CD4-positive, alpha-beta T cell (primary cell): ENCODE measurements at regions not wholly inside any gene's neighbourhood (a gene's known extent, or its start where the extent isn't known, plus 50 kb on each side); places are given as distances from the start of the nearest gene placed in this dataset.

ENCODE experiments used
- ATAC-seq: fragments of 200-7000 bp; cut with Tn5 transposase; one replicate; pipeline ENCODE4 v1.10.0; 2022; ENCODE audit warnings: mild to moderate bottlenecking; ENCODE audit not compliant: poor library complexity
- CTCF ChIA-PET: fragments of 350-600 bp; sonication (Branson Sonifier 250); formaldehyde crosslinking; loops from one replicate; lab custom pipeline; 2021; ENCODE audit warnings: antibody characterized with exemption, inconsistent platforms; lab: Charles Lee
- POLR2A ChIA-PET: fragments of 350-600 bp; sonication (Branson Sonifier 250); formaldehyde crosslinking; loops from one replicate; lab custom pipeline; 2021; ENCODE audit warnings: antibody characterized with exemption, inconsistent platforms; lab: Charles Lee
- DNase-seq, 14 experiments: peaks; one replicate each; pipeline ENCODE4 v3.0.0-alpha.2; 2013 to 2020; ENCODE audit warnings: mixed read lengths in 2 of 14
- H3K27ac ChIP-seq, 2 donors: one replicate each; pipeline versions ENCODE4 v1.5.1 to v1.7.0; 2013; ENCODE audit warnings: low read length in 2 of 2, low read depth in 1 of 2, mild to moderate bottlenecking in 1 of 2
- H3K27me3 ChIP-seq, 2 experiments: 1 replicate in 1 of 2; 2 replicates in 1 of 2; pipeline versions ENCODE4 v1.6.1 to v1.7.0; 2013; ENCODE audit warnings: low read length in 2 of 2, control low read depth in 1 of 2, mild to moderate bottlenecking in 1 of 2, moderate library complexity in 1 of 2; ENCODE audit not compliant: insufficient read depth in 2 of 2, control insufficient read depth in 1 of 2
- H3K36me3 ChIP-seq: one replicate; pipeline ENCODE4 v1.6.1; 2013; ENCODE audit warnings: low read length, control low read depth; ENCODE audit not compliant: insufficient read depth
- H3K4me1 ChIP-seq: one replicate; pipeline ENCODE4 v1.6.1; 2013; ENCODE audit warnings: low read length, control low read depth; ENCODE audit not compliant: insufficient read depth
- H3K4me3 ChIP-seq: one replicate; pipeline ENCODE4 v1.5.1; 2013; ENCODE audit warnings: mild to moderate bottlenecking, low read length, moderate library complexity
- H3K9me3 ChIP-seq, 2 experiments: 1 replicate in 1 of 2; 2 replicates in 1 of 2; pipeline versions ENCODE4 v1.6.1 to v1.7.0; 2013; ENCODE audit warnings: low read length in 2 of 2, mild to moderate bottlenecking in 2 of 2, control low read depth in 1 of 2, moderate library complexity in 1 of 2; ENCODE audit not compliant: control insufficient read depth in 1 of 2, insufficient read depth in 1 of 2
- H3K27ac Mint-ChIP-seq: one replicate; pipeline ENCODE4 v1.8.0; 2020; ENCODE audit warnings: mixed read lengths
- H3K27me3 Mint-ChIP-seq: one replicate; pipeline ENCODE4 v1.8.0; 2021; ENCODE audit warnings: mixed read lengths
- H3K36me3 Mint-ChIP-seq: one replicate; pipeline ENCODE4 v1.8.0; 2021; ENCODE audit warnings: low read depth, mixed read lengths
- H3K4me1 Mint-ChIP-seq: one replicate; pipeline ENCODE4 v1.8.0; 2021; ENCODE audit warnings: low read depth, mixed read lengths
- H3K4me3 Mint-ChIP-seq: one replicate; pipeline ENCODE4 v1.8.0; 2020; ENCODE audit warnings: mild to moderate bottlenecking, mixed read lengths
- H3K9me3 Mint-ChIP-seq: one replicate; pipeline ENCODE4 v1.8.0; 2020; ENCODE audit warnings: mixed read lengths
- intact Hi-C, 2 experiments: fragments of 100-400 bp; cut with DNase I in 1 of 2; cut with micrococcal nuclease in 1 of 2; formaldehyde crosslinking; loops; one replicate each; pipeline versions ENCODE4 v1.15.1 to v1.9.0; 2023 to 2025; cut with DNase I, micrococcal nuclease
- TF ChIP-seq, protein P1 (sequence below): fragments of 200-600 bp; IDR thresholded peaks from one replicate; pipeline ENCODE4 v1.8.0; 2022; ENCODE audit warnings: antibody characterized with exemption, mild to moderate bottlenecking

DNA sequence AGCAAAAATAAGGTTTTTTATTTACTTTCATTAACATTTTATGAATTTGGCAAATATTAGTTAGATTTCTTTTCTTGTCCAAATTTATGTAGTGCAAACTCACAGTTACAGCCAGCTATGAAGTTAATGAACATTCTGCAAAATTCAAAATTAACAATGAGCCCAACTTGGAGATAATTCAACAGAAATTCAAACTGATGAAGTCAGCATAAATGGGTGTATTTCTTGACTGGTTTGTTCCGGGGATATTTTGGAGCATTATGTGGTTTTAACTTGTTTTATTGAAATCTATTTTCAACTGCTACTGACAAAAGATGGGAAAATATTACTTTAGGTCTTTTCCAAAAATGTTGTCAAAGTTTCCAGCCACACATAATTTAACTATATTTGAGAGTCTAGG lies 807.9 kb downstream of the CDH8 start:
- ATAC-seq (no peak), DNase-seq (no peak)
- H3K27ac Mint-ChIP-seq: no peak overlapping the region
- no peaks in the 10 kb centered on the region for H3K4me1 Mint-ChIP-seq
- Histone ChIP-seq H3K4me1 (no peaks in the 10 kb centered on the region), H3K4me3 (no peak overlapping the region), H3K27me3 (no peaks in the 10 kb centered on the region), H3K36me3 (no peaks in the 10 kb centered on the region), H3K27ac (no peak overlapping the region), H3K9me3 (peaks cover 0 to under 1% of the 10 kb centered on the region in 2 experiments)
- TF ChIP-seq, protein P1, sequence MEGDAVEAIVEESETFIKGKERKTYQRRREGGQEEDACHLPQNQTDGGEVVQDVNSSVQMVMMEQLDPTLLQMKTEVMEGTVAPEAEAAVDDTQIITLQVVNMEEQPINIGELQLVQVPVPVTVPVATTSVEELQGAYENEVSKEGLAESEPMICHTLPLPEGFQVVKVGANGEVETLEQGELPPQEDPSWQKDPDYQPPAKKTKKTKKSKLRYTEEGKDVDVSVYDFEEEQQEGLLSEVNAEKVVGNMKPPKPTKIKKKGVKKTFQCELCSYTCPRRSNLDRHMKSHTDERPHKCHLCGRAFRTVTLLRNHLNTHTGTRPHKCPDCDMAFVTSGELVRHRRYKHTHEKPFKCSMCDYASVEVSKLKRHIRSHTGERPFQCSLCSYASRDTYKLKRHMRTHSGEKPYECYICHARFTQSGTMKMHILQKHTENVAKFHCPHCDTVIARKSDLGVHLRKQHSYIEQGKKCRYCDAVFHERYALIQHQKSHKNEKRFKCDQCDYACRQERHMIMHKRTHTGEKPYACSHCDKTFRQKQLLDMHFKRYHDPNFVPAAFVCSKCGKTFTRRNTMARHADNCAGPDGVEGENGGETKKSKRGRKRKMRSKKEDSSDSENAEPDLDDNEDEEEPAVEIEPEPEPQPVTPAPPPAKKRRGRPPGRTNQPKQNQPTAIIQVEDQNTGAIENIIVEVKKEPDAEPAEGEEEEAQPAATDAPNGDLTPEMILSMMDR: no peak
- ChIA-PET CTCF (no interaction called here), POLR2A (interaction anchor here (0.6 kb wide), 1 partner anchor 71 kb away, joined by 4 read pairs; no protein-coding TSS in a partner anchor)
- no peak overlapping the region for H3K4me3 Mint-ChIP-seq
- H3K27me3 Mint-ChIP-seq: no peaks in the 10 kb centered on the region
- H3K9me3 Mint-ChIP-seq: peaks cover 10% of the 10 kb centered on the region
- intact Hi-C loops: no loop called here
- no peaks in the 10 kb centered on the region for H3K36me3 Mint-ChIP-seq

DNA sequence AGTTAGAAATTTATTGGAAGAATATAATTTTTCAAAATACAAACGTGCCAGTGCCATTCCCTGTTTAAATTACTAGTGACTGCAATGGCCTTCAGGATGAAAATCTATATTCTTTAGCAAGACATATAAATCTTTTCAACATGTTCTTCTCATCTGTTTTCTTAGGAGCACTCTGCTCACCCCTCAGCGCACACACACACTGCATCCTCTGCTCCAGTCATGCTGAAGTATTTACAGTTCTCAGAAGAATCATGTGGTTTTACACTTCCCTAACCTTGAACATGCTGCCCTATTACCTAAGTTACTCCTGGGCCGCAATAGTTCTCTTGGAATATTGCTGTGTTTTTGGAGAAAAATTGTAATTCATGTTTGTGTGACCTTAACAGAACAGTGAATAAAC lies 820.6 kb downstream of the CDH8 start:
- no peaks in the 10 kb centered on the region for H3K27me3 Mint-ChIP-seq
- H3K9me3 Mint-ChIP-seq: peaks cover 4% of the 10 kb centered on the region
- Histone ChIP-seq H3K4me1 (no peaks in the 10 kb centered on the region), H3K27ac (no peak overlapping the region), H3K27me3 (no peaks in the 10 kb centered on the region), H3K9me3 (no peaks in the 10 kb centered on the region), H3K4me3 (no peak overlapping the region), H3K36me3 (no peaks in the 10 kb centered on the region)
- H3K4me1 Mint-ChIP-seq: no peaks in the 10 kb centered on the region
- no peak overlapping the region for H3K27ac Mint-ChIP-seq
- no peak for ATAC-seq
- TF ChIP-seq, protein P1: no peak
- DNase-seq: no peak
- no peak overlapping the region for H3K4me3 Mint-ChIP-seq
- POLR2A ChIA-PET: no interaction called here
- intact Hi-C loops: no loop called here
- CTCF ChIA-PET: no interaction called here
- no peaks in the 10 kb centered on the region for H3K36me3 Mint-ChIP-seq

DNA sequence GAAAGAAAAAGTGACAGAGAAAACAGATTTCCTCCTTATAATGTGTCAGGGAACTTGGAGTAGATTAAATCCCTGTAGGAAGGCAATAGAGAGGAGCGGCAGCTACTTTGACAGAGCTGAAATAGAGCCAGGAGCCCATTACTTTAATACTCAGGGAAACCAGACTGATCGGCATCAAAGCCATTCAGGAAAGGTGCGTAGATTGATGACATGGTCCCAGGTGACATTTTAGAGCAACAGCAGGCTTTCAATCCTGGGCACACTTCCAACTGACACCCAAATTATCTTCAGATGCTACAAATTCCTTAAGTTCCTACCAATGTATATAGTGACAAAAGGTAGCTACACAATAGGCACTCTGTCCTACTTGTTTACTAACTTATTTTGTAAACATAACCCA lies 821.5 kb downstream of the CDH8 start:
- H3K36me3 ChIP-seq: no peaks in the 10 kb centered on the region
- DNase-seq (no peak), ATAC-seq (no peak)
- no peak overlapping the region for H3K27ac ChIP-seq
- intact Hi-C loops: no loop called here
- Mint-ChIP-seq H3K4me3 (no peak overlapping the region), H3K27me3 (no peaks in the 10 kb centered on the region), H3K9me3 (peaks cover 4% of the 10 kb centered on the region), H3K4me1 (no peaks in the 10 kb centered on the region), H3K27ac (no peak overlapping the region), H3K36me3 (no peaks in the 10 kb centered on the region)
- ChIA-PET POLR2A (no interaction called here), CTCF (no interaction called here)
- H3K27me3 ChIP-seq: no peaks in the 10 kb centered on the region
- H3K9me3 ChIP-seq: no peaks in the 10 kb centered on the region
- TF ChIP-seq, protein P1: no peak
- H3K4me3 ChIP-seq: no peak overlapping the region
- no peaks in the 10 kb centered on the region for H3K4me1 ChIP-seq
